NCI-H1417 (cell line): ENCODE measurements at regions not wholly inside any gene's neighbourhood (a gene's known extent, or its start where the extent isn't known, plus 50 kb on each side); places are given as distances from the start of the nearest gene placed in this dataset.
"Not testable (repeated sequence)": the region's sequence is repeated elsewhere in the genome, so short reads cannot be mapped to it uniquely, and the experiment has no call there.

Experiments used
- DNase-seq, 3 experiments: peaks; one replicate each; lab custom pipeline; 2025; lab: John Stamatoyannopoulos, UW

DNA sequence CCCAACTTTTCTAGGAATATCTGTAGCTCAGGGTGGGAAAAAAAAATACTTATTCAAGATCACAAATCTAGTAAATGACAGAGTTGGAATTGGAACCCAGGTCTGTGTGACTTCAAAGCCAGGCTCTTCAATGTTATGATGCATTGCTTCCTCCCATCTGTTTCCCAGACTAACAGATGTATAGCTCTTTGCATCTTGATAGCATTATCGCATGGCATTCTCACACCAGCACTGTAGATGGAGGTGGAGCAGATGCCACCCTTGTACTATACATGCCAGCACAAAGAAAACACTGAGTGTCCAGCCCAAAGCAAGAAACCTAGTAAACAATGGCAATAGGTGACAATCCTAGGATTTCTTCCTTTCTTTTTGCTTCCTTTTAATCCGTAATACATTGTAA, 497.3 kb downstream of the NEBL start:
- no peak for DNase-seq

DNA sequence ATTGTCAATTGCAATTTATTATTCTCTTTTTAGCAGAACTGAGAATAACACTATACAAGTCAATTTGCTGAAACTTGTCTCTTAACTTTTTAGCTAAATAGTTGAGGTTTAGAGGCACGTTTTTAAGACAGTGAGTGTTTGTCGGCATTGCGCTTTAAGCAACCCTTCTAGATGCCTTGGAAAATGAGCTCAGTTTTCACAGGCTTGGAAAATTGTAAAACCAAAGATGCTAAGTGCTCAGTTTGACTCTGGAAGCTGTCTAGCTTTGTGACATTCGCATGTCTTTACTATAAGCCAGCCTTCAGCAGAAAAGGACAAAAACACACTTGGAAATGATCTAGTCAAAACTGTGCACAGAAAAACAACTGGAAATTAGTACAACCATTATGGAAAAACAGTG, 500.4 kb downstream of the NEBL start:
- no peak for DNase-seq

DNA sequence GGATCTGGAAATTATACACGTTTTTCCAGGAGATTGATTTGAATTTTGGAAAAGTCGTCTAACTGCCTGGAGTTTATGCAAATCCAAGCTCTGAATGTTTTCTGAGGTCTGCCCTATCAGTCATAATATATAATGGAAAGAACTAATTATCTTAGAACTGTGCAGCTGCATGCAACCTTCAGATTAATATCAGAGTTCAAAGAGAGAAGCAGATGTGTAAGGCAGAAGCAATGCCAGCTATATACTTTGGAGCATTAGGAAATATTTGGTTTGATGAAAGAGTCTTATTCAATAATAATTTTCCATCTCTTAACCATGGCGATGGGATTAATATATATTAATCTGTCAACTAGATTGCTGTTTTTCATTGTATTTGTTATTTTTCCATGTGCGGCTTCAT, 500.9 kb downstream of the NEBL start:
- DNase-seq, result no peak

DNA sequence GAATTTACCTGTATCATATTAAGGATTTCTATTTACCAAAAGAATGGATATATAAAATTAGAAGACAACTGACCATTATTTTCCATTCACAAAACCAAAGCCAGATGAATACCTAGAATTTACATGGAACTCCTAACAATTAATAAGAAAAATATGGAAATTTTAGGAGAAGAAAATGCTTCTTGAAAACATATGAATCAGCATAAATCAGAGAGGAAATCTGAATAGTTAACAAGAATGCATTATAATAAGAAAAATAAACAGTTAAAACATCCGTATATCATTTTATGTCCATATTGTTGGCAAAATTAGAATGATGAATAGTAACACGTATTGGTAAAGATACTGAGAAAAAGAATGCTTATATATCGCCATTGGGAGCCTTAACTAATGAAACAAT, 505.5 kb downstream of the NEBL start:
- no peak for DNase-seq

DNA sequence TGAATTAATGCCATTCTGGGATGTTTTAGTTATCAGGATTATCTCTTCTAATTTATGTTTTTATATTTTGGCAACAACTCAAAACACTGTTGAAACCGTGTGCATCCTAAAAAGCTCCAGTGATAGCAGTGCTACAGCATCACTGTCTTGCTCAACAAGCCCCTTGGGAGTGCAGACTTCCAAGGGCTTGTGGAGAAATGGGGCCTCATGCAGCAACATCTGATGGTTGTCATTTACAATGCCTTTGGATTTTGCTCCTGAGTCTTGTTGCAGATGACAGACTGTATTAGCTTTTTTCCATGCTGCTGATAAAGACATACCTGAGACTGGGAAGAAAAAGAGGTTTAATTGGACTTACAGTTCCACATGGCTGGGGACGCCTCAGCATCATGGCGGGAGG, 515.4 kb downstream of the NEBL start:
- DNase-seq, result no peak

- DNase-seq, result no peak
Observed at GRCh38 chr10:20380401-20380800, 516.7 kb downstream of the NEBL start.

- DNase-seq, result no peak
Observed at GRCh38 chr10:20372748-20373147, 524.4 kb downstream of the NEBL start.

DNA sequence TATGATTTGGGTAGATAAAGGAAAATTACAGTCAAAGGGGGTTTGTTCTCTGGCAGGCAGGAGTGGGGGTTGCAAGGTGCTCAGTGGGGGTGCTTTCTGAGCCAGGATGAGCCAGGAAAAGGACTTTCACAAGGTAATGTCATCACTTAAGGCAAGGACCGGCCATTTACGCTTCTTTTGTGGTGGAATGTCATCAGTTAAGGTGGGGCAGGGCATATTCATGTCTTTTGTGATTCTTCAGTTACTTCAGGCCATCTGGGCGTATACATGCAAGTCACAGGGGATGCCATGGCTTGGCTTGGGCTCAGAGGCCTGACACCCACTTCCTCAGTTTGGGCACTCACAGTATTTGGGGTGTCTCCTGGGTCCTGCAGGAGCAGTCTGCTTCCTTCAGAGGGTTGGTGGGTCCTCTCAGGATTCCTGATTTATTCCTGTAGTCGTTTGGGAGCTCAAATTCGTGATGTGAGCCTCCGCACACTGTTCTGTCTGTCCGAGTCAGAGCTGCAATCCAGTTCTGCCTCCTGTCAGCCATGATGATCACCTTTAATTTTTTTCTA, 526.1 kb downstream of the NEBL start:
- DNase-seq, result not testable (repeated sequence)

- no peak for DNase-seq
Observed at GRCh38 chr10:20369863-20370736, 527.0 kb downstream of the NEBL start.

DNA sequence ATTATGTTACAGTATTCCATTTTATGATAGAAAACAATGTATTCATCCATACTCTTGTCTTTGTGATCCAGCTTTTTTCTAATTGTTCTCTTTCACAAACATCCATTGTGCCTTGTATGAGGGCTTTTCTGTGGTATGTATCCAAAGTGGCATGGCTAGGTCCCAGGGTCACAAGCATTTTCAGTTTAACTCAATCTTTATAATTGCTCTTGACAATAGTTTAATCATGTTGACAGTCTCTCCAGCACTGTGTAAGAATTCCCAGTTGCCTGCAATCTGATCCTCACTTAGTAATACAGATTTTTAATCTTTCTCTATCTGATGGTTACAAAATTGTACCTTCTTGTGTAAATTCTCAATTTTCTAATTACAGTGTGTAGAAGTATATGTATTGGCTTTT, 533.4 kb downstream of the NEBL start:
- DNase-seq, result peak in 1 of 3 experiments; percentile 7

DNA sequence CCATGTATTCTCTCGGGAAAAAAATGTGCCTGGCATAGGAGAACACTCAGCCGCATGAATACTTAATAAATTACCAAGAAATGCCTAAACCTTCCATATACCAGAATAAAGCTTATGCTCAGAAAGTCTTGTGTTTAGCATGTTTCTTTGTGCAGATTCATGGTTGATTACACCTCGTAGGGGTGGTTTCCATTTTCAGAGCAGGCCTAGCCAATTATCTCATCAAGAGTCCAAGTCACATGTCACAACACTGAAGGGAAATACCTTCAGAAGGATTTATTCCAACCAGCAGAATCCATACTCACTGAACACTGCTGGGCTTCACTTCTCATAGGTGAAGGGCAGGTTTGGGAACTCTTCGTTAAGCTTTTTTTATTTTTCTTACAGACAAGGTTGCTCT, 539.7 kb downstream of the PLXDC2 start:
- no peak for DNase-seq

GRCh38 chr10:20355011-20355410, 538.8 kb downstream of the PLXDC2 start:
- no peak for DNase-seq

DNA sequence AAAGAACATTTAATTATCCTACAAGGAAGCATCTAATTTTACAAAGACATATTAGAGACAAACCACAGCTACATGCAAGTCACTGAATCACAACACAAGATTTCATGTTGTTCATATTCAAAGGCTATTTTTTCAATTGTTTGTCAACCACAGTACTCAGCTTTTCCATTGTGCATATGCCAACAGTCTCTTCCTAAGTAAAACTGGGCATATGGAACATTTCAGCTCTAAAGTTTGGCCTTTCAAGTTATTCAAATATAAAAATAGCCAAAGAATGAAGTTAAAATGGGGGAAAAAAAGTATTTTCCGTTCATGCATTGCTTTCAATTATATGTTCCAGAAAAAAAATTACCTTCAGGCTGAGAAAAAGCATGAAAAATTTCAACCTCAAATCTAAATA, 537.9 kb downstream of the PLXDC2 start:
- no peak for DNase-seq

GRCh38 chr10:20350509-20350908, 534.3 kb downstream of the PLXDC2 start:
- DNase-seq, result no peak

DNA sequence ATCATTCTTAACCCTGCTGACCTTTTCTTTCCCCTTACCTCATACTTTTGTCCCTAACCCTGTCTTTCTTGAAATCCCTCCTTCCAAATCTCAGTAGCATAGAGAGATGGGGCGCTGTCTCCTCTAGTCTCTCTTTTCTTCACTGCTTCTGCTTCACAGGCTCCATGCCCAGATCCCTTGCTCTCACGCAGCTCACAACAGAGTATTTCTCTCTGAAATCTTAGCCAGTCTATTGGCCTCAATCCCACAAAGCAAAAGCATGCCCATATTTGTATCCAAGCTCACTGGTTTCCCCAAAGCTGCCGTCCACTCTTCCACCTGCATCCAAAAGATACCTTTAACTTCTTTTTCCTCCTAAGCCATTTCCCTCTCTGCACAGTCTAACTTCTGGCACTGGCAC, 526.8 kb downstream of the PLXDC2 start:
- no peak for DNase-seq
